ENCODE measurements at regions not wholly inside any gene's neighbourhood (a gene's known extent, or its start where the extent isn't known, plus 50 kb on each side); places are given as distances from the start of the nearest gene placed in this dataset.

- TF ChIP-seq, protein P1, sequence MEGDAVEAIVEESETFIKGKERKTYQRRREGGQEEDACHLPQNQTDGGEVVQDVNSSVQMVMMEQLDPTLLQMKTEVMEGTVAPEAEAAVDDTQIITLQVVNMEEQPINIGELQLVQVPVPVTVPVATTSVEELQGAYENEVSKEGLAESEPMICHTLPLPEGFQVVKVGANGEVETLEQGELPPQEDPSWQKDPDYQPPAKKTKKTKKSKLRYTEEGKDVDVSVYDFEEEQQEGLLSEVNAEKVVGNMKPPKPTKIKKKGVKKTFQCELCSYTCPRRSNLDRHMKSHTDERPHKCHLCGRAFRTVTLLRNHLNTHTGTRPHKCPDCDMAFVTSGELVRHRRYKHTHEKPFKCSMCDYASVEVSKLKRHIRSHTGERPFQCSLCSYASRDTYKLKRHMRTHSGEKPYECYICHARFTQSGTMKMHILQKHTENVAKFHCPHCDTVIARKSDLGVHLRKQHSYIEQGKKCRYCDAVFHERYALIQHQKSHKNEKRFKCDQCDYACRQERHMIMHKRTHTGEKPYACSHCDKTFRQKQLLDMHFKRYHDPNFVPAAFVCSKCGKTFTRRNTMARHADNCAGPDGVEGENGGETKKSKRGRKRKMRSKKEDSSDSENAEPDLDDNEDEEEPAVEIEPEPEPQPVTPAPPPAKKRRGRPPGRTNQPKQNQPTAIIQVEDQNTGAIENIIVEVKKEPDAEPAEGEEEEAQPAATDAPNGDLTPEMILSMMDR (IDR thresholded peaks at IDR 0.05; ENCODE audit: poor library complexity) = no peak
- TF ChIP-seq EZH2phosphoT487 (IDR thresholded peaks at IDR 0.05; ENCODE audit: low read depth, severe bottlenecking, unreplicated experiment) = no peak
- no peak for TF ChIP-seq EZH2 (IDR thresholded peaks at IDR 0.05; ENCODE audit: borderline replicate concordance)
Observed at GRCh38 chr2:191543708-191544107, 134.2 kb upstream of the NABP1 start.

Measured in hepatocyte (in vitro differentiated cells).